Keratinocyte (primary cell): ENCODE measurements at regions not wholly inside any gene's neighbourhood (a gene's known extent, or its start where the extent isn't known, plus 50 kb on each side); places are given as distances from the start of the nearest gene placed in this dataset.

Experiments used
- DNase-seq: peaks from one replicate; pipeline ENCODE4 v3.0.0-alpha.2; 2011; ENCODE audit warnings: low read depth, missing footprints, low spot score
- FAIRE-seq: peaks from 2 replicates; lab custom pipeline; 2011; peaks lifted over from hg19 to GRCh38; lab: Jason Lieb, UNC
- H2AFZ ChIP-seq: 2 replicates; pipeline ENCODE4 v1.6.0; 2012; ENCODE audit warnings: low read length, control low read depth, inconsistent platforms; ENCODE audit not compliant: control insufficient read depth
- H3K27ac ChIP-seq: 2 replicates; pipeline ENCODE4 v1.5.1; 2011; ENCODE audit warnings: low read length; ENCODE audit not compliant: control insufficient read depth, insufficient read depth
- H3K27me3 ChIP-seq: 3 replicates; pipeline ENCODE4 v1.6.0; 2011; ENCODE audit warnings: low read length; ENCODE audit not compliant: control insufficient read depth, insufficient read depth; ENCODE audit errors: extremely low read depth
- H3K36me3 ChIP-seq, 2 experiments: 2 replicates in 1 of 2; 3 replicates in 1 of 2; pipeline ENCODE4 v1.5.1; 2011; ENCODE audit warnings: low read length in 2 of 2, mild to moderate bottlenecking in 1 of 2; ENCODE audit not compliant: control insufficient read depth in 2 of 2, insufficient read depth in 2 of 2; ENCODE audit errors: extremely low read depth in 1 of 2
- H3K4me1 ChIP-seq: 3 replicates; pipeline ENCODE4 v1.5.1; 2011; ENCODE audit warnings: low read length; ENCODE audit not compliant: control insufficient read depth, insufficient read depth; ENCODE audit errors: extremely low read depth
- H3K4me2 ChIP-seq: 3 replicates; pipeline ENCODE4 v1.6.0; 2011; ENCODE audit warnings: low read depth, low read length; ENCODE audit not compliant: control insufficient read depth, insufficient read depth; ENCODE audit errors: extremely low read depth
- H3K4me3 ChIP-seq, 3 experiments: fragments of 200-600 bp in 1 of 3; sonication (generic) in 1 of 3; 2 replicates in 2 of 3; 3 replicates in 1 of 3; pipeline ENCODE4 v1.5.1; 2011 to 2016; ENCODE audit warnings: low read length in 3 of 3, mild to moderate bottlenecking in 3 of 3, control low read depth in 2 of 3, inconsistent platforms in 1 of 3, low read depth in 1 of 3, mixed read lengths in 1 of 3, mixed run types in 1 of 3, moderate library complexity in 1 of 3; ENCODE audit not compliant: control insufficient read depth in 2 of 3, insufficient read depth in 2 of 3; ENCODE audit errors: extremely low read depth in 1 of 3
- H3K79me2 ChIP-seq: 2 replicates; pipeline ENCODE4 v1.6.0; 2012; ENCODE audit warnings: low read length; ENCODE audit not compliant: control insufficient read depth, insufficient read depth
- H3K9ac ChIP-seq: 3 replicates; pipeline ENCODE4 v1.6.0; 2011; ENCODE audit warnings: low read length; ENCODE audit not compliant: control insufficient read depth, insufficient read depth; ENCODE audit errors: extremely low read depth
- H3K9me1 ChIP-seq: 3 replicates; pipeline ENCODE4 v1.6.0; 2011; ENCODE audit warnings: low read length; ENCODE audit not compliant: control insufficient read depth, insufficient read depth; ENCODE audit errors: extremely low read depth
- H3K9me3 ChIP-seq: 2 replicates; pipeline ENCODE4 v1.5.1; 2012; ENCODE audit warnings: low read depth, low read length; ENCODE audit not compliant: control insufficient read depth
- H4K20me1 ChIP-seq: 3 replicates; pipeline ENCODE4 v1.6.0; 2011; ENCODE audit warnings: low read length; ENCODE audit not compliant: control insufficient read depth, insufficient read depth; ENCODE audit errors: extremely low read depth
- CTCF ChIP-seq, 3 experiments: IDR thresholded peaks in 1 of 3; conservative IDR thresholded peaks in 1 of 3; optimal IDR thresholded peaks in 1 of 3; 2 replicates in 2 of 3; 3 replicates in 1 of 3; pipeline versions ENCODE3 to v1.5.1; 2011; ENCODE audit warnings: low read length in 3 of 3, mild to moderate bottlenecking in 3 of 3, moderate library complexity in 2 of 3, control low read depth in 1 of 3, inconsistent platforms in 1 of 3; ENCODE audit not compliant: insufficient read depth in 2 of 3; ENCODE audit errors: extremely low read depth in 1 of 3
- EZH2 ChIP-seq: IDR thresholded peaks from one replicate; pipeline ENCODE4 v1.6.1; 2012; ENCODE audit warnings: inconsistent platforms, mild to moderate bottlenecking, low read length, moderate library complexity
- dilution Hi-C: fragments of 300-500 bp; cut with MboI; formaldehyde crosslinking; loops from one replicate; pipeline ENCODE4 v1.7.0; 2020; ENCODE audit warnings: low sequenced_read_pairs; ENCODE audit not compliant: extremely low pct_ligation_motif_present

- TF ChIP-seq CTCF (optimal IDR thresholded peaks at IDR 0.05 in 1 of 3, IDR thresholded peaks at IDR 0.05 in 1 of 3, conservative IDR thresholded peaks at IDR 0.05 in 1 of 3; ENCODE audit: extremely low read depth in 1 of 3, insufficient read depth in 2 of 3, low read length in 3 of 3) (no peak), EZH2 (no peak)
- dilution Hi-C loops: no loop called here
- H3K79me2 ChIP-seq: no peaks in the 10 kb centered on the region
- DNase-seq (no peak), FAIRE-seq (no peak)
- H3K4me3 ChIP-seq: no peak overlapping the region
- H4K20me1 ChIP-seq: no peaks in the 10 kb centered on the region
- H3K9ac ChIP-seq: no peak overlapping the region
- no peaks in the 10 kb centered on the region for H3K27me3 ChIP-seq
- no peaks in the 10 kb centered on the region for H3K36me3 ChIP-seq
- no peak overlapping the region for H2AFZ ChIP-seq
- H3K4me2 ChIP-seq: no peak overlapping the region
- no peak overlapping the region for H3K27ac ChIP-seq
- H3K9me3 ChIP-seq: no peaks in the 10 kb centered on the region
- no peaks in the 10 kb centered on the region for H3K9me1 ChIP-seq
- peaks cover 17% of the 10 kb centered on the region for H3K4me1 ChIP-seq
These were observed 333.6 kb upstream of the TBL1XR1 start for GRCh38 chr3:177530908-177531307.

GRCh38 chr3:177536873-177537272, 339.6 kb upstream of the TBL1XR1 start:
- no peak for TF ChIP-seq CTCF (optimal IDR thresholded peaks at IDR 0.05 in 1 of 3, IDR thresholded peaks at IDR 0.05 in 1 of 3, conservative IDR thresholded peaks at IDR 0.05 in 1 of 3; ENCODE audit: extremely low read depth in 1 of 3, insufficient read depth in 2 of 3, low read length in 3 of 3)
- TF ChIP-seq EZH2: no peak
- no peak overlapping the region for H3K27ac ChIP-seq
- H3K27me3 ChIP-seq: no peaks in the 10 kb centered on the region
- no peak overlapping the region for H3K4me3 ChIP-seq
- H3K79me2 ChIP-seq: no peaks in the 10 kb centered on the region
- DNase-seq: no peak
- H3K36me3 ChIP-seq: no peaks in the 10 kb centered on the region
- H4K20me1 ChIP-seq: no peaks in the 10 kb centered on the region
- H3K9ac ChIP-seq: no peak overlapping the region
- no peak overlapping the region for H3K4me2 ChIP-seq
- no peak for FAIRE-seq
- no peak overlapping the region for H2AFZ ChIP-seq
- no peaks in the 10 kb centered on the region for H3K9me3 ChIP-seq
- H3K9me1 ChIP-seq: no peaks in the 10 kb centered on the region
- H3K4me1 ChIP-seq: no peaks in the 10 kb centered on the region
- dilution Hi-C loops: no loop called here
